Activated CD8-positive, alpha-beta memory T cell treated with anti-CD3 and anti-CD28 coated beads for 1 hour (primary cell): ENCODE measurements at regions not wholly inside any gene's neighbourhood (a gene's known extent, or its start where the extent isn't known, plus 50 kb on each side); places are given as distances from the start of the nearest gene placed in this dataset.
"Not testable (repeated sequence)": the region's sequence is repeated elsewhere in the genome, so short reads cannot be mapped to it uniquely, and the experiment has no call there.

ENCODE experiments used
- DNase-seq, 2 donors: peaks; one replicate each; pipeline ENCODE4 v3.0.0-alpha.2; 2020; ENCODE audit warnings: low read depth in 1 of 2; ENCODE audit errors: extremely low read depth in 1 of 2

DNA sequence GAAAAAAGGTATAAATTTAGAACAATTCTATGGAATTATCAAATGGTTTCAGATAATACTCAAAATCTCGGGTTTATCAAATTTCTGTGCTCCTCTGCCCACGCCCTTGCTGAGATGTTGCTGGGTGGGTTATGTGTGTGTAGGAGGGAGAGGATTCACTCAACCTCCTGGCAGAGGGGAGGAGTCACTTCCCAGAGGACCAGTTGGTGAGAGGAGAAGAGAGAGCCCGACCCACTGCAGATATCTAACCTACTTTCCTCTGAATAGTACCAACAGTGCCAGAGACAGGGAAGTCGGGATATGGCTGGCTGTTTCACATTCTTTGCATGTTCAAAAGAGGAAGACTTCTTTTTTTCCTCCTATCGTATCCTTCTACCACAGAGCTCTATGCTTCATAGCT lies 187.1 kb upstream of the MAN1A1 start:
- DNase-seq = no peak

- no peak for DNase-seq
Observed at GRCh38 chr6:119535332-119535731, 185.8 kb upstream of the MAN1A1 start.

GRCh38 chr6:119533603-119534279 lies 184.2 kb upstream of the MAN1A1 start:
- DNase-seq = no peak

DNA sequence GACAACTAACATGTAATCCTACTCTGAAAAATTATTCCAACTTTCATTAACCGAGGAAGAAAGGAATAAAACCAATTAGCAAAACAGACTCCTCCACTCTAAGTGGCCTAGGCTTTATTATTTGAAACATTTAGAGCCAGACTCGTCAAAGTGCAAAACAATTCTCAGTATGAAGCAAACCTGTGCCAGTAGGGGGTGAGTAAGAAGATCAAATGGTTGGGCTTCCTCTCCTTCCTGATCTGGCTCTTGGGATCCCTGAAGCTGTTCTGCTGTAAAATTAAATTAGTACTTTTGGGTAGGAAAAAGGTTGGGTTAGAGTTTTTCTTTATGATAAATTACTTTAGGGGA lies 177.6 kb upstream of the MAN1A1 start:
- no peak for DNase-seq

DNA sequence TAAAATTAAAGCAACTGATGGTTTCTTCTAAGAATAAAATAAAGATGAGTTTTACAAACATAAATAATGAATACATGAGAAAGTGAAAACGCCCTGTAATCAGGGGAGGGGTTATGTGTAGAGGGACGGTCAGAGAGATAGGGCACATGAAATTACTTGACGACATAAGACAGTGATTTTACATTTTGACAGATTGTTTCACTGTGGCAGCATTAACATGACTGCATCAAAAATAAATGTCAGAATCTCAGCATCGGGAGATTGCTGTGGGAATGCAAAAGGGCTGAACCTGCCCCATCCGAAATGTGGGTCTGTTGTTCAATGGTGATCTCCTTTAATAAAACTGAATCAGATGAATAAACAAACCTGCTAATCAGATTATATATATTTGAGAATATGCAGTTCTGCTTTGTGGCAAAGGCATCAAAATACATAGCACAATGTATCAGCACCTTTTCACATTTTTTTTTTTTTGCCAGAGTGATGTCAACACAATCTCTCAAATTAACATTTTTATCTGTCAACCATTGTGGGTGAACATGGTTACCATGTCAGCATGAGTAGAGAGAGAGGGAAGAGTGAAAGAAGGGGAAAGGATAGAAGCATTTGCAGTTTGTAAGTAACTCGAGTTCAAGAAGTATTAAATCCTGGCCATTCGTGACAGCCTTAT lies 177.1 kb upstream of the MAN1A1 start:
- DNase-seq = no peak

DNA sequence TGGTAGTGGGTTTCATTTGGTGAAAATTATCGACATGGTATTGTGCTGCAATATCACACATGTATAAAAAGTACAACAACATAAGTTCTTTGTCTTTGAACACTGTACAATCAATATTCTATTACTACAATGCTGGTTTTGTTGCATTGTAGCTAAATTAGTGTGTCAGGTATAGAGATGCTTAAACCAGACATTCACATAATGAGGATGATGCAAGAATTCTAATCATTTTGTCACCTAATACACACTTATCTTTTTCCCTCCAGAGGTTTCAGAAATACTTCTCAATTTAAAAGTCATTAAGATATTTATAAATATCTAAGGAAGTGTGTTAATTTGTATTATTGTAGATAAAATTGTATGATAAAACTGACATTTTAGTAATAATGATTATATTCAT lies 174.8 kb upstream of the MAN1A1 start:
- no peak for DNase-seq

DNA sequence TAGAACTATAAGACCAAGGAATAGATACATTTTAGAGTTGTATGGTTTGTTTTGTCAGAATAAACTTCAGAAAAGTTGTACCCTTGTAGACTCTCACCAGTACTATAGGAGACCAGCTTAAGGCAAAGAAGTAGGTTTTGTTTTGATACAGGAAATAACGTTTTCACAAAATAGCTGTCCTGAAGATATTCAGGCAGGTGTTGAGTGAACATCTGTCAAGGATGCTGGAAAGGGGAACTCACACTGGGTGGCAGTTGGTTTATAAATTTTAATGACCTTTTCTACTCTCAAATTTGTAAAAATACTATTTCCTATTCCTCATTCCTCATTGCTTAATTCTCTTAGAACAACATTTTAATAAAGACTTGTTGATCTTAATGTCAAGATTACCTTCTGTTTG lies 174.0 kb upstream of the MAN1A1 start:
- DNase-seq = no peak

DNA sequence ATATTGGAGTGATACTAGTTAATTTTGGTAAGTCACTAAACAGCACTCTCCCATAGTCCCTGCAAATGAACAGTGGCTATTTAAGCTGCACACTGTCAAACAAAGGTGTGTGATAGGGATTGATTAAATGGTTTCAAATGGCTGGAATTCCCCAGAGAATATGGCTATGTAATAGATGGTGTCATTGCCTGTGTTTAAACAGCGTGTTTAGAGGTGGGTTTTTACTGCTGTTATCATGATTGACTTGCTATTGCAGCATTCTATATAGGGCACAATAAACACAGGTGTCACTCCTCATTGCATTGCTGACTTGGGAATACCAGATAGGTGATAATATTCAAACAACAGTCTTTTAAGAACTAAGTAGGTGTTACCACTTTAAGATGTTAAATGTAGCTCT lies 171.7 kb upstream of the MAN1A1 start:
- DNase-seq = no peak

DNA sequence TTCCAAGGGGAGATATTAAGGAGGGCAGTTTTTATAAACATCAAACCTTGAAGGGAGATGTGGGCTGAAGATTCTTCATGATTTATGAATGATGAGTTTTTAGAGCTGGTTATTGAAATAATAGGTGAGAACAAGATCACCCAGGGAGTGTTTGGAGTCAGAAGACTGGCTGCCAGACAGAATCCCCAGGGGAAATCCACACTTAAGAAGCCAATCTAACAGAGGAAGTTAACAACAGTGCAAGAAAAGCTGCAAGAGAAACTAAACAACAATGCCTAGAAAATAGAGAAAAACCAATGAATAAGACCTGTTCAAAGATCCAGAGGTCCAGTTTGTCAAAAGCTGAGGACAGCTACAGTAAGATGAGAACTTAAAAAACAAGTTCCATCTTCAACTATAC lies 167.9 kb upstream of the MAN1A1 start:
- no peak for DNase-seq

DNA sequence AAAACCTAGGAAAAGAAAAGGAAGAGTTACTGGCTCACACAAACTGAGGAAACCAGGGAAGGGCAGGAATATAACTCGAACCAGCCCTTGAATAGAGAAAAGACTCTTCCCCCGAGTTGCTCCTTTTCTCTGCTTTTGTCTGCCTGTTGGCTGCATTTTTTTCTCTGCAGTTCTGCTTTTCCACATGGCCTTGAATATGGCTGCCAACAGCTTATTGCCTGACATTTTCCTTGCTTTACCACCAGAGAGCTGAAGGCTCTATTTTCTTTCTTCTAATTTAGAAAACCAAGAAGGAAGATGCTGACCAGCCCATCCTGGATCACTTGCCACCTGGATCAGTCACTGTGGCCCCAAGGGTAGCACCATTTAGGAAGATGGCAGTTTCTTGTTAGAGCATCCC lies 164.8 kb upstream of the MAN1A1 start:
- no peak for DNase-seq

GRCh38 chr6:119511024-119511423 lies 161.5 kb upstream of the MAN1A1 start:
- no peak for DNase-seq

DNA sequence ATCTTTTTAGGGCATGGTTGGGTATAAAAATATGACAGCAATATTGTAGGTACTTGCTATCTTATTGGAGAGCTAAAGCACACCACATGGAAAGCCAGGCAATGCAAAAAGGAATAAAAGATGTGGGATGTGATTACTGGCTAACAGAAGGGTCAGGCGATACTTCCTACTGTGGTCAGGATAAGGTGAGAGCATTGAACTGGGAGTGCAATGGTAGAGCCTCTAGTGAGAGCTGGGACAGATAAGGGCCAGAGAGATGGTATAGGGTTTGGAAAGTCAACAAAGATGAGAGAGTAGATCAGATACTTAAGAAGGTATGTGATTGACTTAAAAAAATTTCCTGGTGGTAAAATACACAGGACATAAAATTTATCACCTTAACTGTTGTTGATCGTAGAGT lies 160.7 kb upstream of the MAN1A1 start:
- DNase-seq = no peak

DNA sequence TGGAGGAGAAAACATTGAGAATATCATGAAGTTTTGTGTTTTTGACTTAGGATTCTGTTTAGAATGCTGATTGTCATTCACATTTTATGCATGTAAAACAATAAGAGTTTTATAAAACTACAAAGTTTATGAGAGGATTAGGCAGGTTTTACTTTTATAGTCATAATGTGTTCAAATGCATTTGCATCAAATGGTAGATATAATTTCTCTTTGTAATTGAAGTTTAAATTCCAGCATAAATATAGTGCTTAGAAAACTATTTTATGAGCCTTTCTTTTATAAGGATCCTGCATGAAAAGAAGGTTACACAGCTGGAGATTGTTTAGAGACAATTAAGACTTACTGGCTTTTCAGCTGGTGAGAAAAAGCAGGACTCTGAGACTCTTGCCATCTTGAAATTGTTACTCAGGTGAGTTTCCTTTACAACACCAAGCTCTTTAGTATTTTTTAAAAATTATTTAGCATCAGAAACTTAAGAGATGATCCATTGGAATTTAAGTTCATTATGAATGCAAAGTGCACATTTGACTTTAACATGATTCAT lies 157.1 kb upstream of the MAN1A1 start:
- DNase-seq = no peak

- no peak for DNase-seq
Observed at GRCh38 chr6:119501798-119502483, 152.4 kb upstream of the MAN1A1 start.

GRCh38 chr6:119499797-119500196 lies 150.2 kb upstream of the MAN1A1 start:
- no peak for DNase-seq

DNA sequence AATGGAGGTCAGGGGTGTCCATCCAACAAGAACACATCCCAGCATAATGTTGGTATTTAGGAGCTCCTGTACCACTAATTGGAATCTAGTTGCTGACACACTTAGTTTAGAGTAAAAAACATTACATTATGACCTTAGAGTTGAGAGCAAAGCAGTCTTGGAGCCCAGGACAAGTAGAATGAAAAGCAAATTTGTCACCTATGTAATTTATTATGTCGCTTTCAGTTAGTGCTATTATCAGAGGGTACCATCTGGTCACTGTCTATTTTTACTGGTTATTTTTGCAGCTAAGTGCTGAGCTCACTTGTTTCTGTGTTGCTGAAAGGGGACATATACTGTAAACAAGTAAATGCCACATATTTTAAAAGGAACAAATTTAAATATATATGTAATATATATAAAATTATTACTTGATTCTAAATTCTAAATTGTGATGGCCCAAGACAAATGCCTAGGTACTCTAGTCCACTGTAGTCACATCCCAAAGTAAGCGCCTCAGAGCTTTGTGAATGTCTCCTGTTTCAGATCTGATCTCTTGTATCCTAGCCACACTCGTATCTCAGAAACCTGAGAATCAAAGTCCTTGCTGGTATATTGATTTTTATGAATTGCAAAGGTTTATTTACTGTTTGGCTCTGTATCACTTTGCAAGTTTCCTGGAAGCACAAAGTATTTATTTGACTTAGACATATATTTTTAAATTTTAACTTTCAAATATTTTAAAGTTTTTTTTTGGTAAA lies 148.6 kb upstream of the MAN1A1 start:
- DNase-seq = no peak

GRCh38 chr6:119495230-119495683 lies 145.7 kb upstream of the MAN1A1 start:
- DNase-seq = no peak

DNA sequence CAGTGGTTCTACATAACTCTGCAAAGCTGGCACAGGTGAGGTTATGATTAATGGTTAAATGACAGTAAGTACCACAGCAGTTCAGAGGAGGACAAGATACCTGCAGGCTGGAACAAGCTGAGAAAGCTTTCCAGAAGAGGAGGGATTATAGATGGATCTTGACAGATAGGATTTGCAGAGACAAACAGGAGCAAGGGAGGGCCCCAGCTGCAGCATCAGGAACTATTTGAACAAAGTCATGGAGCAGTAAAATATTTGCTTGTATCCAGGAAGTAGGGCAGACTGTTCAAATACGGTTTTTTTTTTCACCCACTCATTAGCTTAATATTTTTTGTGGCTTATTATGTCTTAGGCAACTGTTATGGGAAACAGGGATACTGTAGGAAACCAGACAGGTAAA lies 144.4 kb upstream of the MAN1A1 start:
- no peak for DNase-seq

DNA sequence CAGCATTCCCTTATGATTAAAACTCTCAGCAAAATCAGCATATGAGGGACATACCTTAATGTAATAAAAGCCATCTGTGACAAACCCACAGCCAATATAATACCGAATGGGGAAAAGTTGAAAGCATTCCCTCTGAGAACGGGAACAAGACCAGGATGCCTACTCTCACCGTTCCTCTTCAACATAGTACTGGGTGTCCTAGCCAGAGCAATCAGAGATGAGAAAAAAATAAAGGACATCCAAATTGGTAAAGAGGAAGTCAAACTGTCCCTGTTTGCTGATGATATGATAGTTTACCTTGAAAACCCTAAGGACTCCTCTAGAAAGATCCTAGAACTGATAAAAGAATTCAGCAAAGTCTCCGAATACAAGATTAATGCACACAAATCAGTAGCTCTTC lies 141.6 kb upstream of the MAN1A1 start:
- DNase-seq = not testable (repeated sequence)

GRCh38 chr6:119490050-119490449 lies 140.5 kb upstream of the MAN1A1 start:
- not testable (repeated sequence) for DNase-seq

- DNase-seq = no peak
Observed at GRCh38 chr6:119484598-119484997, 135.0 kb upstream of the MAN1A1 start.
